ENCODE measurements at regions not wholly inside any gene's neighbourhood (a gene's known extent, or its start where the extent isn't known, plus 50 kb on each side); places are given as distances from the start of the nearest gene placed in this dataset.

GRCh38 chr10:27611236-27611635, 107.1 kb downstream of the RAB18 start:
- H3K4me3 ChIP-seq (ENCODE audit: low read depth, low read length) = no peak overlapping the region
- no peak for DNase-seq (ENCODE audit: low read depth)
- no peak for TF ChIP-seq CTCF (IDR thresholded peaks at IDR 0.05; ENCODE audit: insufficient read depth, low read length)

- no peak for TF ChIP-seq CTCF (IDR thresholded peaks at IDR 0.05; ENCODE audit: insufficient read depth, low read length)
- DNase-seq (ENCODE audit: low read depth) = no peak
These were observed 107.8 kb downstream of the RAB18 start for GRCh38 chr10:27611744-27612550.

DNA sequence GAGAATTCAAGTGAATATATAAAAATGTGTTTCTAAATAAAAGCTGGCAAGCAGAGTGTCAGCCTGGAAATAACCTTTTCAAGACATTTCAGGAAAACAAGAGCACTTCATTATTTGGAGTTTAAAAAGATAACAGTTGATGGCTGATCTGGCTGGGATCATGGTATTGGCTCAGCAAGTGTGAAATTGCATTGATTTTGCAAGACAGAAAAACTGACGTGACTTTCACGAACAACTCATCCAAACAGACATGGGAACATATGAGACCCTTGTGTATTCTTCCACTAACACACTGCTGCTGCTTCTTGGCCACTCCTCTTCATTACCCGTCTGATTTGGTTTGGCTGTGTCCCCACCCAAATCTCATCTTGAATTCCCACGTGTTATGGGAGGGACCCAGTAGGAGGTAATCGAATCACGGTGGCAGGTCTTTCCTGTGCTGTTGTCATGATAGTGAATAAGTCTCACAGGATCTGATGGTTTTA, 108.5 kb downstream of the RAB18 start:
- TF ChIP-seq CTCF (IDR thresholded peaks at IDR 0.05; ENCODE audit: insufficient read depth, low read length) = no peak
- DNase-seq (ENCODE audit: low read depth) = no peak
- no peak overlapping the region for H3K4me3 ChIP-seq (ENCODE audit: low read depth, low read length)

More at GRCh38 chr10:27611744-27612550, 107.8 kb downstream of the RAB18 start:
- no peak overlapping the region for H3K4me3 ChIP-seq (ENCODE audit: low read depth, low read length)

DNA sequence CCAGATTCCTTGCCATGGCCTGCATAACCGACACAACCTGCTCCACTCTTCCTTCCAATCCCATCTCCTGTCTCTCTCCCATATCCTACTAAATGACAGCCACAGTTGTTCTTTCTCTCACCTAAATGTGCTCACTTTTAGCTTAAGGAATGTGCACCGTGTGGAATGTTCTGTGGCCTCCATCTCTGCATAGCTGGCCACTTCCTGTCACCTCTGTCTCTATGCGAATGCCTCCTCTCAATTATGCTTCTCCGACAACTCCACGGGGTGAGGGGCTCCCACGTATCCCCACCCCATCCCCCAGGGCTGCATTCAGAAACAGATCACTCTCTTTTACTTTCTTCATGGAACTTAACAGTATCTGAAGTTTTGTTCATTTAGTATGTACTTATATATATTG, 110.7 kb downstream of the RAB18 start:
- DNase-seq (ENCODE audit: low read depth) = no peak
- no peak for TF ChIP-seq CTCF (IDR thresholded peaks at IDR 0.05; ENCODE audit: insufficient read depth, low read length)
- H3K4me3 ChIP-seq (ENCODE audit: low read depth, low read length) = no peak overlapping the region

DNA sequence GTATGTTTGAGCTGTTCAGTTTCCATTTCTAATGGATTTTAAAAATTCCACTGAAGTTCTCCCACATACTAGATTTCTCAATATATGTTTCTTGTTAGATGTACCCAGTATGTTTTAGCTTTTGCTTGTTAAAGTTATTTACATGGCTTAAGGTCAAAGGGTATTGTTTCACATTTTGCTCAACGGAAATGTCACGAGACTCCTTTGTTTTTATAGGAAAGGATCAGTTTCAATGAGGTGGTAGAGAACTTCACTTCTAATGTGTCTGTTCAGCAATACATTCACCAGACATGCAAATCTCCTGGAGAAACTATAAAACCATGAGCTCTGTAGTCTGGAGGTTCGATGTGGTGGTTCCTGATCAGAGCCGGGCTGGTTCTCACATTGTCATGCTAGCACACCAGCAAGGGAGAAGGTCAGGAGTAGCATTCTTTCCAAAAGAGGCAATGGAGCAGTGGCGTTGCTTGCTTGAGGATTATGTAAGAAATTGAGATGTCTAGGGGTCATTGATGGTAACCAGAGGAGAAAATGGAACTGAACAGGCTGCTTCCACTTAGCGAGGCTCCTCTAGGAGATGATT, 114.0 kb downstream of the RAB18 start:
- no peak overlapping the region for H3K4me3 ChIP-seq (ENCODE audit: low read depth, low read length)
- no peak for TF ChIP-seq CTCF (IDR thresholded peaks at IDR 0.05; ENCODE audit: insufficient read depth, low read length)
- no peak for DNase-seq (ENCODE audit: low read depth)

GRCh38 chr10:27618906-27619305, 114.8 kb downstream of the RAB18 start:
- TF ChIP-seq CTCF (IDR thresholded peaks at IDR 0.05; ENCODE audit: insufficient read depth, low read length) = no peak
- no peak for DNase-seq (ENCODE audit: low read depth)
- H3K4me3 ChIP-seq (ENCODE audit: low read depth, low read length) = no peak overlapping the region

All from fibroblast of the aortic adventitia (primary cell).